Activated T-helper 17 cell treated with anti-CD3 and anti-CD28 coated beads, Interleukin-2, amount 50 U/mL, for 72 hours (primary cell): ENCODE measurements at regions not wholly inside any gene's neighbourhood (a gene's known extent, or its start where the extent isn't known, plus 50 kb on each side); places are given as distances from the start of the nearest gene placed in this dataset.

ENCODE experiments used
- ATAC-seq: fragments of 150-1000 bp; cut with Tn5 transposase; replicated peaks from 2 replicates; pipeline ENCODE4 v1.10.0; 2021; ENCODE audit warnings: mild to moderate bottlenecking, moderate library complexity
- H3K27ac Mint-ChIP-seq: one replicate; pipeline ENCODE4 v1.8.0; 2022; ENCODE audit warnings: mixed read lengths
- H3K27me3 Mint-ChIP-seq: one replicate; pipeline ENCODE4 v1.8.0; 2022; ENCODE audit warnings: mixed read lengths
- H3K36me3 Mint-ChIP-seq: one replicate; pipeline ENCODE4 v1.8.0; 2022; ENCODE audit warnings: low read depth, mild to moderate bottlenecking, mixed read lengths
- H3K4me1 Mint-ChIP-seq: one replicate; pipeline ENCODE4 v1.8.0; 2022; ENCODE audit warnings: mixed read lengths
- H3K4me3 Mint-ChIP-seq: one replicate; pipeline ENCODE4 v1.8.0; 2022; ENCODE audit warnings: mild to moderate bottlenecking, mixed read lengths
- H3K9me3 Mint-ChIP-seq: one replicate; pipeline ENCODE4 v1.8.0; 2022; ENCODE audit warnings: mixed read lengths

DNA sequence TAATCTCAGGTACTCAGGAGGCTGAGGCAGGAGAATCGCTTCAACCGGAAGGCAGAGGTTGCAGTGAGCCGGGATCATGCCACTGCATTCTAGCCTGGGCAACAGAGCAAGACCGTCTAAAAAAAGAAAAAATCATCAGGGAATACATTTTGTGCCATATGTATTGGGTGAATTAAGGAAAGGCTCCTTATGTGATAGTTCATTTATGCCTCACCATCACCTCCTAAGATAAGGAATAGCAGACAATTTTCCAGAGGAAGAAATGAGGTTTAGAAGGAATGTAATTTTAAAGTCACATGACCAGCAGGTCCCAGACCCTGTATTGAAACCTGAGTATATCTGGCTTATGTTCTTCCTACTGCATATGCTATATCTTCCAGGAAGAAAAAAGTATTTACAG is 93.9 kb upstream of the FOXC1 start:
- peaks cover 5% of the 10 kb centered on the region for H3K27me3 Mint-ChIP-seq
- H3K4me1 Mint-ChIP-seq = no peaks in the 10 kb centered on the region
- ATAC-seq = no peak
- H3K27ac Mint-ChIP-seq = no peak overlapping the region
- no peak overlapping the region for H3K4me3 Mint-ChIP-seq
- no peaks in the 10 kb centered on the region for H3K36me3 Mint-ChIP-seq
- H3K9me3 Mint-ChIP-seq = no peaks in the 10 kb centered on the region

GRCh38 chr6:1516742-1517520 is 92.8 kb upstream of the FOXC1 start:
- H3K4me3 Mint-ChIP-seq = no peak overlapping the region
- no peak overlapping the region for H3K27ac Mint-ChIP-seq
- no peak for ATAC-seq
- no peaks in the 10 kb centered on the region for H3K9me3 Mint-ChIP-seq
- no peaks in the 10 kb centered on the region for H3K36me3 Mint-ChIP-seq
- peaks cover 5% of the 10 kb centered on the region for H3K27me3 Mint-ChIP-seq
- H3K4me1 Mint-ChIP-seq = no peaks in the 10 kb centered on the region

- peaks cover 9% of the 10 kb centered on the region for H3K27me3 Mint-ChIP-seq
- ATAC-seq = no peak
Observed at GRCh38 chr6:1518855-1519254, 90.9 kb upstream of the FOXC1 start.

GRCh38 chr6:1519597-1519996 is 90.1 kb upstream of the FOXC1 start:
- Mint-ChIP-seq H3K4me3 (no peak overlapping the region), H3K36me3 (no peaks in the 10 kb centered on the region), H3K27me3 (peaks cover 4% of the 10 kb centered on the region), H3K9me3 (no peaks in the 10 kb centered on the region), H3K27ac (no peak overlapping the region), H3K4me1 (peaks cover 3% of the 10 kb centered on the region)
- ATAC-seq = no peak

More at GRCh38 chr6:1518855-1519254, 90.9 kb upstream of the FOXC1 start:
- Mint-ChIP-seq H3K4me1 (no peaks in the 10 kb centered on the region), H3K27ac (no peak overlapping the region), H3K36me3 (no peaks in the 10 kb centered on the region), H3K9me3 (no peaks in the 10 kb centered on the region), H3K4me3 (no peak overlapping the region)

DNA sequence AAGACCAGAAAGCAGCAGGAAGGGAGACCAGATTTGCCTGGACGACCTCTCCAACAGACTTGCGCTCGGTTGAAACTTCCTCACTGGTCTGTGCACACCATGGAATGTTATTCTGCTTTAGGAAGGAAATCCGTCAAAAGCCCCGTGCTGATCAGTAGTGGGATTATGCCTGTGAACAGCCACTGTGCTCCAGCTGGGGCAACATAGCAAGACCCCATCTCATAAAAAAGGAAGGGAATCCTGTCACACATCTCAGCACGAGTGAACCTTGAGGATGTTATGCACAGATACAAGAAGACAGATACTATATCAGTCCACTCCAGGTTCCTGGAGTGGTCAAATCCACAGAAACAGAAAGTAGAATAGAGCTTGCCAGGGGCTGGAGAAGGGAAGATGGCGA is 86.9 kb upstream of the FOXC1 start:
- Mint-ChIP-seq H3K4me3 (no peak overlapping the region), H3K4me1 (peaks cover 14% of the 10 kb centered on the region), H3K27ac (no peak overlapping the region), H3K36me3 (no peaks in the 10 kb centered on the region), H3K27me3 (peaks cover 4% of the 10 kb centered on the region), H3K9me3 (no peaks in the 10 kb centered on the region)
- no peak for ATAC-seq

GRCh38 chr6:1524040-1524480 is 85.7 kb upstream of the FOXC1 start:
- Mint-ChIP-seq H3K27me3 (peaks cover 4% of the 10 kb centered on the region), H3K4me3 (peak overlapping the region; percentile 77), H3K27ac (peak overlapping the region; percentile 76), H3K36me3 (no peaks in the 10 kb centered on the region), H3K4me1 (peaks cover 18% of the 10 kb centered on the region), H3K9me3 (no peaks in the 10 kb centered on the region)
- peak; percentile 85 for ATAC-seq

DNA sequence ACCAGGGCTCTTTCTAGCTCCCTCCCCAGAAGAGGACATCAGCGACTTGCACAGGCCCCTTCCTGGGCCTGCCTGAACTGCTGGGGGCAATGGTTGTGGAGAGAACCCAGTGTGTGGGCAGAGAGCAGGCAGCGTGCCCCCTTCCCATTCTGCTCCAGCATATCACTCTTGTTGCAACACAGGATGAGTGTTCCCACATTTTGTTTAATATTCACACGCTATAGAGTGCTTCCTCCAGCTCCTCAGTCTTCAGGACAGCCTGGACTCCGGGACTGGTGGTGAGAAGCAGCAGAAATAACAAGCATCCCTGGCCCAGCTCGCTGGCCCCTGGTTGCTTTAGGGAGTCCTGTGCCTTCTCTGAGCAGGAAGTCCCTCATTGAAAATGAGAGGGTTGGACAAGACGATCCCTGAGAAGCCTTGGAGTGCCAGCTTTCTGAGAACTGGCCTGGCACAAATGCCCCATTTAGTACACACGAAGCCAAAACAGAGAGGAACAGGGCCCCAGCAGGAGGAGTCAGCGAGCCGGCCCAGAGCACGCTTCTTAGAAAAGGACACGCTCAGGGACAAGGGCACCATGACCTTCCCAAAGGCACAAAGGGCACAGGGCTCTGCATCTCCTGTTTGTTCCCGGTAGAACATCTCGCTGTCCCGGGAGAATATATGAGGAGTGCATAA is 84.2 kb upstream of the FOXC1 start:
- no peaks in the 10 kb centered on the region for H3K36me3 Mint-ChIP-seq
- no peak for ATAC-seq
- H3K4me3 Mint-ChIP-seq = no peak overlapping the region
- peaks cover 4% of the 10 kb centered on the region for H3K27me3 Mint-ChIP-seq
- peaks cover 24% of the 10 kb centered on the region for H3K4me1 Mint-ChIP-seq
- H3K9me3 Mint-ChIP-seq = no peaks in the 10 kb centered on the region
- no peak overlapping the region for H3K27ac Mint-ChIP-seq

GRCh38 chr6:1526398-1527072 is 83.2 kb upstream of the FOXC1 start:
- no peaks in the 10 kb centered on the region for H3K9me3 Mint-ChIP-seq
- H3K4me3 Mint-ChIP-seq = peak overlapping the region; percentile 53
- no peaks in the 10 kb centered on the region for H3K36me3 Mint-ChIP-seq
- ATAC-seq = no peak
- H3K4me1 Mint-ChIP-seq = peaks cover 24% of the 10 kb centered on the region
- H3K27me3 Mint-ChIP-seq = peaks cover 4% of the 10 kb centered on the region
- peak overlapping the region; percentile 59 for H3K27ac Mint-ChIP-seq

GRCh38 chr6:1527073-1527457 is 82.7 kb upstream of the FOXC1 start:
- peaks cover 4% of the 10 kb centered on the region for H3K27me3 Mint-ChIP-seq
- ATAC-seq = peak; percentile 67
- peak overlapping the region; percentile 53 for H3K4me3 Mint-ChIP-seq
- no peaks in the 10 kb centered on the region for H3K36me3 Mint-ChIP-seq
- H3K27ac Mint-ChIP-seq = peak overlapping the region; percentile 59
- no peaks in the 10 kb centered on the region for H3K9me3 Mint-ChIP-seq
- H3K4me1 Mint-ChIP-seq = peaks cover 24% of the 10 kb centered on the region

- H3K4me3 Mint-ChIP-seq = peak overlapping the region; percentile 41
- H3K9me3 Mint-ChIP-seq = no peaks in the 10 kb centered on the region
- no peaks in the 10 kb centered on the region for H3K27me3 Mint-ChIP-seq
- H3K27ac Mint-ChIP-seq = peak overlapping the region; percentile 41
- H3K36me3 Mint-ChIP-seq = no peaks in the 10 kb centered on the region
- ATAC-seq = peak; percentile 98
- H3K4me1 Mint-ChIP-seq = peaks cover 9% of the 10 kb centered on the region
Observed at GRCh38 chr6:1535295-1535694, 74.4 kb upstream of the FOXC1 start.

DNA sequence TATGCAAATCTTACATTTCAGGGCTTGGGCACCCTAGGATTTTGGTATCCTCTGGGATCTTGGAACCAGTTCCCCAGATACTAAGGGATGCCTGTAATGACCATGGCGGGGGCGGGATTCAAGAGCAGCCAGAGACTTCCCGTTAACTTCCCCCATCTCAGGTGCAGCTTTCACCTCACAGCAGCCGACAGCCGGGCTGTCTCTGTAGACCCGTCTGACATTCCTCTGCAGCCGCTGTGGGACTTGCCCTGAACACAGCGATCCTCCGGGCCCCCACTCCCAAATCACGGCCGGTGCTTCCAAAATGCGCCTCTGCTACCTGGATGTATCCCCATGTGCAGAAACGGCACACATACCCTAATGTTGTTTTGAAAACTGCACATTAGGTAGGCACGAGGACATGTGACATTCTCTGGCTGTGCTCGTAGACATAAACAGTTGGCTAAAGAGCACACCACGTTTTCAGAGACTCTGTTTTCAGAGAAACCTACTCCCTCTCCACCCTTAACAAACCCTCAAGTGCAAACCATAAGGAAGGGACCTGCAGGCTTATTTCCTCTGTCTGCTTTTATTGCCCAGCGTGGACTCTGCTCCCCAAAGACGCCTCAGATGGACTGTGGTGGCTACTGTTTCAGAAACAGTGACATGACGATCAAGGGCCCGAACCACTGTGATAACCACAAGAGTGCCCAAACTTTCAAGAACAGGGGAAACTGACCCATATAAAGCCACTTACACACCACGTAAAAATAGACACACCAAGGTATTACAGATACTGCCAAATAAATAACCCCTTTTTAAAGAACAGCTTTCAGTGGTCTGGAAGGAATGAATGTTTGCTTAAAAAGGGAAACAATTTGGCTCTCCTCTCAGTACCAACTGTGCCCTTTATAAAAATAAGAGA is 72.9 kb upstream of the FOXC1 start:
- peak overlapping the region; percentile 36 for H3K4me3 Mint-ChIP-seq
- peaks cover 9% of the 10 kb centered on the region for H3K4me1 Mint-ChIP-seq
- no peaks in the 10 kb centered on the region for H3K27me3 Mint-ChIP-seq
- peak overlapping the region; percentile 20 for H3K27ac Mint-ChIP-seq
- H3K36me3 Mint-ChIP-seq = no peaks in the 10 kb centered on the region
- ATAC-seq = no peak
- H3K9me3 Mint-ChIP-seq = no peaks in the 10 kb centered on the region

GRCh38 chr6:1538369-1538768 is 71.3 kb upstream of the FOXC1 start:
- ATAC-seq = no peak
- no peak overlapping the region for H3K27ac Mint-ChIP-seq
- H3K9me3 Mint-ChIP-seq = no peaks in the 10 kb centered on the region
- H3K36me3 Mint-ChIP-seq = no peaks in the 10 kb centered on the region
- peaks cover 9% of the 10 kb centered on the region for H3K4me1 Mint-ChIP-seq
- H3K27me3 Mint-ChIP-seq = no peaks in the 10 kb centered on the region
- no peak overlapping the region for H3K4me3 Mint-ChIP-seq

DNA sequence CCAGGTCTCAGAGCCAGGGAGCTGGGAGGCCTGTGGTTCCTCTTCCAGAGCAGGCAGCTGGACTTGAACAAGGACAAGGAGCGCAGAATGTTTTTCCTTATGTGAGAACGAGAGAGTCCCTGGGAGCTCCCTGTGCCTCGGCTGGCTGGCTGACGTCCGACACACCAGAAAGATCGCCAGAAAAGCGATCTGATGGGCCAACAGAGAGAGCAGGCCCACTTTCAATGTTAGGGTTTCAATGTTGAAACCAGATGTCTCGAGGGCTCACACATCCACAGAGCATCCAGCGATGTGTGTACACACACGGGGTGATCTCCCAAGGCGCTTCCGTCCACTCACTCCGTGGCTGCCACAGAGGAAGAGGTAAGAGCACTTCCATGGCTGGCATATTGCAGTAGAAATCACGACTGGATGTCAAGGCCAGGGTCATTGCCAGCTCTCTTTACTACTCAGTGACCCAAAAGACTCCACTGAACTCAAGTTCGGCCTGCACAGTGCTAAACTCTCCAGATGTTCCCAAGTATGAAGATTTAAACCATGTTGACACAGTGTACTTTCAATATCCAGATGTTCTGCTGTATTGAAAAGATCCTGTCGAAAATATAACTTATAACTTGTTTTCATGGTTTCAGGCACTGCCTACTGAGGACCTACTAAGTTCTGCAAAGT is 70.8 kb upstream of the FOXC1 start:
- Mint-ChIP-seq H3K9me3 (no peaks in the 10 kb centered on the region), H3K27me3 (no peaks in the 10 kb centered on the region), H3K36me3 (no peaks in the 10 kb centered on the region), H3K4me1 (peaks cover 9% of the 10 kb centered on the region), H3K4me3 (no peak overlapping the region), H3K27ac (no peak overlapping the region)
- no peak for ATAC-seq
